ENCODE measurements at regions not wholly inside any gene's neighbourhood (a gene's known extent, or its start where the extent isn't known, plus 50 kb on each side); places are given as distances from the start of the nearest gene placed in this dataset.

DNA sequence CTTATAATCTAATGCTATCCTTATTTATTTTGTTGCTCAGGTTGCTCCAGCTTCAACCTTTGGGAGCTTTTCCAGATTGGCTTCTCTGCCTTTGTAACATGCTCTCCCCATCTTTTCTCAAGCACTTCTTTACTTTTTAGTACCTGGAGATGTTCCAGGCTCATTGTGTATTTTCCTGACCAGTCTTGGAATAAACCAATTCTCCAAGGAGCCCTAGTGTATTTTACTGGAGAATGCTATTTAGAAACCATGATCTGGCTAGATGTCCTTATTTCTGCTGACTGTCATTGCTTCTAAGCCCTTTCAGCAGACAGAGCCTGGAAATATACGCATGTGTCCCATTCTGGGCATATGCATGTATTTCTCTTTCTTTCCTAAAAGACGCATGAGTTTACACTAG, 95.7 kb downstream of the EMX2 start:
- Histone ChIP-seq H3K27me3 (ENCODE audit: insufficient read depth, low read depth) (no peaks in the 10 kb centered on the region), H4K20me1 (ENCODE audit: insufficient read depth) (no peaks in the 10 kb centered on the region)
- no peak for TF ChIP-seq CTCF (conservative IDR thresholded peaks at IDR 0.05; ENCODE audit: low read depth, low read length)

DNA sequence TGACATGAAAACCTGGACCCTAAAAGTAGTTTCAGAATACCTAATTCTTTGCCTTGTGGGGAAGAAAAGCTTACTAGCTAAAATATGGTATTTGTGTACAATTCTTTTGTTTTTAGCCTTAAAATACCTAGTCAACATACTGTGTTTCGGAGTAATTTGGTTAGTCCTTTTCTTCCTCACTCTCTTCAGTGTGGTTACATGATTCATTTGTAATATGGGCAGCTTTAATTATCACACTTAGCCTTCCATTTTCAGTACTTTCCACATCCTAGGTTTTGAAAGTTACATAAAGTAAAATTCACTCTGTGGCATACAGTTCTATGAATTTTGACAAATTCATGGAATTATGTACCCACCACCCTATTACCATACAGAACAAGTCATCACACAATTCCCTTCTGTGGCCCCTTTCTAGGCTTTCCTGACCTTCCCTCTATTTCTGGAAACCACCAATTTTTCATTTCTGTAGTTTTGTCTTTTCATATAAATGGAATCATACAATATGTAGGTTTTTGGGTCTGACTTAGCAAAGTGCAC, 96.2 kb downstream of the EMX2 start:
- Histone ChIP-seq H4K20me1 (ENCODE audit: insufficient read depth) (no peaks in the 10 kb centered on the region), H3K4me3 (IDR thresholded peaks at IDR 0.05; ENCODE audit: insufficient read depth, low read depth, low read length) (no peak overlapping the region), H3K4me2 (no peak overlapping the region), H3K27ac (no peak overlapping the region), H3K9ac (no peak overlapping the region), H3K79me2 (ENCODE audit: insufficient read depth, low read depth) (no peaks in the 10 kb centered on the region), H3K27me3 (ENCODE audit: insufficient read depth, low read depth) (no peaks in the 10 kb centered on the region), H3K36me3 (ENCODE audit: insufficient read depth) (no peaks in the 10 kb centered on the region), H2AFZ (ENCODE audit: low read depth) (no peak overlapping the region), H3K4me1 (ENCODE audit: low read depth, poor library complexity, severe bottlenecking) (no peaks in the 10 kb centered on the region)
- no peak for TF ChIP-seq CTCF (conservative IDR thresholded peaks at IDR 0.05; ENCODE audit: low read depth, low read length)

More for the DNA sequence above, 95.7 kb downstream of the EMX2 start:
- H3K4me3 ChIP-seq (IDR thresholded peaks at IDR 0.05; ENCODE audit: insufficient read depth, low read depth, low read length) = no peak overlapping the region
- no peaks in the 10 kb centered on the region for H3K4me1 ChIP-seq (ENCODE audit: low read depth, poor library complexity, severe bottlenecking)
- no peak overlapping the region for H3K4me2 ChIP-seq
- no peaks in the 10 kb centered on the region for H3K36me3 ChIP-seq (ENCODE audit: insufficient read depth)
- H3K27ac ChIP-seq = no peak overlapping the region
- no peak overlapping the region for H3K9ac ChIP-seq
- H2AFZ ChIP-seq (ENCODE audit: low read depth) = no peak overlapping the region
- no peaks in the 10 kb centered on the region for H3K79me2 ChIP-seq (ENCODE audit: insufficient read depth, low read depth)

GRCh38 chr10:117640406-117640805, 97.9 kb downstream of the EMX2 start:
- Histone ChIP-seq H3K4me1 (ENCODE audit: low read depth, poor library complexity, severe bottlenecking) (no peaks in the 10 kb centered on the region), H3K9ac (no peak overlapping the region), H3K27me3 (ENCODE audit: insufficient read depth, low read depth) (no peaks in the 10 kb centered on the region), H3K4me2 (no peak overlapping the region), H3K27ac (no peak overlapping the region), H3K4me3 (IDR thresholded peaks at IDR 0.05; ENCODE audit: insufficient read depth, low read depth, low read length) (no peak overlapping the region), H4K20me1 (ENCODE audit: insufficient read depth) (no peaks in the 10 kb centered on the region), H3K36me3 (ENCODE audit: insufficient read depth) (no peaks in the 10 kb centered on the region), H3K79me2 (ENCODE audit: insufficient read depth, low read depth) (no peaks in the 10 kb centered on the region), H2AFZ (ENCODE audit: low read depth) (no peak overlapping the region)
- no peak for TF ChIP-seq CTCF (conservative IDR thresholded peaks at IDR 0.05; ENCODE audit: low read depth, low read length)

- no peak for TF ChIP-seq CTCF (conservative IDR thresholded peaks at IDR 0.05; ENCODE audit: low read depth, low read length)
Observed at GRCh38 chr10:117646718-117647117, 104.2 kb downstream of the EMX2 start.

More at GRCh38 chr10:117646718-117647117, 104.2 kb downstream of the EMX2 start:
- Histone ChIP-seq H3K4me1 (ENCODE audit: low read depth, poor library complexity, severe bottlenecking) (peaks cover 7% of the 10 kb centered on the region), H3K79me2 (ENCODE audit: insufficient read depth, low read depth) (no peaks in the 10 kb centered on the region), H3K4me2 (no peak overlapping the region), H3K4me3 (IDR thresholded peaks at IDR 0.05; ENCODE audit: insufficient read depth, low read depth, low read length) (no peak overlapping the region), H3K27me3 (ENCODE audit: insufficient read depth, low read depth) (no peaks in the 10 kb centered on the region), H3K36me3 (ENCODE audit: insufficient read depth) (no peaks in the 10 kb centered on the region), H3K9ac (no peak overlapping the region), H4K20me1 (ENCODE audit: insufficient read depth) (no peaks in the 10 kb centered on the region), H2AFZ (ENCODE audit: low read depth) (no peak overlapping the region), H3K27ac (no peak overlapping the region)

Data from KMS-11 (cell line).